ENCODE measurements at regions not wholly inside any gene's neighbourhood (a gene's known extent, or its start where the extent isn't known, plus 50 kb on each side); places are given as distances from the start of the nearest gene placed in this dataset.

DNA sequence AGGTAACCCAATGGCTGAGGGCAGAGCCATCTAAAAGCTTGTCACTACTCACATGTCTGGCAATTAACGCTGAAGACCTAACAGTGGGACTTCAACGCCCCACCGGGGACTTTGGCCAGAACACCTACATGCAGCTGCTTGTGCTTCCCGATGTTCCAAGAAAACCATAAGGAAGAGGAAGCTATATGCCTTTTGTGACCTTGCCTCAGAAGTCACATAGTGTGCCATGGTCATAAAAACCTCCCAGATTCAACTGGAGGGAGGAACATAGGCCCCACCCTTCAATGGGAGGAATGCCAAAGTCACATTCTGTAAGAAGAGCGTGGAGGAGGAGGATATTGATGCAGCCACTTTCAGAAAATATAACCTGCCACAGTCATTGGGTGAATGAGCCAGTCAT, 147.8 kb upstream of the MAGI3 start:
- no peak for TF ChIP-seq EZH2phosphoT487 (IDR thresholded peaks at IDR 0.05; ENCODE audit: borderline replicate concordance, low read length)
- TF ChIP-seq, protein P1, sequence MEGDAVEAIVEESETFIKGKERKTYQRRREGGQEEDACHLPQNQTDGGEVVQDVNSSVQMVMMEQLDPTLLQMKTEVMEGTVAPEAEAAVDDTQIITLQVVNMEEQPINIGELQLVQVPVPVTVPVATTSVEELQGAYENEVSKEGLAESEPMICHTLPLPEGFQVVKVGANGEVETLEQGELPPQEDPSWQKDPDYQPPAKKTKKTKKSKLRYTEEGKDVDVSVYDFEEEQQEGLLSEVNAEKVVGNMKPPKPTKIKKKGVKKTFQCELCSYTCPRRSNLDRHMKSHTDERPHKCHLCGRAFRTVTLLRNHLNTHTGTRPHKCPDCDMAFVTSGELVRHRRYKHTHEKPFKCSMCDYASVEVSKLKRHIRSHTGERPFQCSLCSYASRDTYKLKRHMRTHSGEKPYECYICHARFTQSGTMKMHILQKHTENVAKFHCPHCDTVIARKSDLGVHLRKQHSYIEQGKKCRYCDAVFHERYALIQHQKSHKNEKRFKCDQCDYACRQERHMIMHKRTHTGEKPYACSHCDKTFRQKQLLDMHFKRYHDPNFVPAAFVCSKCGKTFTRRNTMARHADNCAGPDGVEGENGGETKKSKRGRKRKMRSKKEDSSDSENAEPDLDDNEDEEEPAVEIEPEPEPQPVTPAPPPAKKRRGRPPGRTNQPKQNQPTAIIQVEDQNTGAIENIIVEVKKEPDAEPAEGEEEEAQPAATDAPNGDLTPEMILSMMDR (conservative IDR thresholded peaks at IDR 0.05; ENCODE audit: low read depth, low read length) = no peak

Data from PC-3 (cell line).